ENCODE measurements at regions not wholly inside any gene's neighbourhood (a gene's known extent, or its start where the extent isn't known, plus 50 kb on each side); places are given as distances from the start of the nearest gene placed in this dataset.
A peak's percentile ranks its signal among the peaks of the same experiment; 100 is the strongest.

- no peak overlapping the region for H3K4me3 ChIP-seq (ENCODE audit: low read depth, low read length)
- DNase-seq (ENCODE audit: low read depth), result no peak
- TF ChIP-seq CTCF (IDR thresholded peaks at IDR 0.05; ENCODE audit: control insufficient read depth, extremely low read depth, insufficient read depth), result peak; percentile 53
These were observed 855.9 kb upstream of the KLHL1 start for GRCh38 chr13:70964124-70964523.

- no peak for DNase-seq (ENCODE audit: low read depth)
- no peak overlapping the region for H3K4me3 ChIP-seq (ENCODE audit: low read depth, low read length)
- peak; percentile 31; the same call in 1 of the 2 replicates for TF ChIP-seq CTCF (IDR thresholded peaks at IDR 0.05; ENCODE audit: control insufficient read depth, extremely low read depth, insufficient read depth)
These were observed 852.7 kb upstream of the KLHL1 start for GRCh38 chr13:70960841-70961443.

GRCh38 chr13:70959035-70959775 is 851.0 kb upstream of the KLHL1 start:
- no peak overlapping the region for H3K4me3 ChIP-seq (ENCODE audit: low read depth, low read length)
- TF ChIP-seq CTCF (IDR thresholded peaks at IDR 0.05; ENCODE audit: control insufficient read depth, extremely low read depth, insufficient read depth), result no peak
- no peak for DNase-seq (ENCODE audit: low read depth)

- no peak overlapping the region for H3K4me3 ChIP-seq (ENCODE audit: low read depth, low read length)
- TF ChIP-seq CTCF (IDR thresholded peaks at IDR 0.05; ENCODE audit: control insufficient read depth, extremely low read depth, insufficient read depth), result no peak
- no peak for DNase-seq (ENCODE audit: low read depth)
These were observed 847.6 kb upstream of the KLHL1 start for GRCh38 chr13:70955887-70956286.

GRCh38 chr13:70950664-70951063 is 842.4 kb upstream of the KLHL1 start:
- H3K4me3 ChIP-seq (ENCODE audit: low read depth, low read length), result no peak overlapping the region
- no peak for TF ChIP-seq CTCF (IDR thresholded peaks at IDR 0.05; ENCODE audit: control insufficient read depth, extremely low read depth, insufficient read depth)
- no peak for DNase-seq (ENCODE audit: low read depth)

GRCh38 chr13:70945506-70945905 is 837.3 kb upstream of the KLHL1 start:
- DNase-seq (ENCODE audit: low read depth), result no peak
- no peak overlapping the region for H3K4me3 ChIP-seq (ENCODE audit: low read depth, low read length)
- no peak for TF ChIP-seq CTCF (IDR thresholded peaks at IDR 0.05; ENCODE audit: control insufficient read depth, extremely low read depth, insufficient read depth)

Measured in LNCaP clone FGC (cell line).